ENCODE measurements at regions not wholly inside any gene's neighbourhood (a gene's known extent, or its start where the extent isn't known, plus 50 kb on each side); places are given as distances from the start of the nearest gene placed in this dataset.

- TF ChIP-seq CTCF (IDR thresholded peaks at IDR 0.05; ENCODE audit: insufficient read depth, low read length, poor library complexity, severe bottlenecking): no peak
- TF ChIP-seq EZH2phosphoT487 (conservative IDR thresholded peaks at IDR 0.05; ENCODE audit: low read length): no peak
Measured at GRCh38 chr10:90447831-90448230, 410.0 kb downstream of the HTR7 start.

All from SU-DHL-6 (cell line).